ENCODE measurements at regions not wholly inside any gene's neighbourhood (a gene's known extent, or its start where the extent isn't known, plus 50 kb on each side); places are given as distances from the start of the nearest gene placed in this dataset.

GRCh38 chr16:74049027-74049426 lies 247.6 kb upstream of the PSMD7 start:
- TF ChIP-seq CTCF (conservative IDR thresholded peaks at IDR 0.05; ENCODE audit: low read depth in 2 of 2) (no peak), POLR2AphosphoS5 (IDR thresholded peaks at IDR 0.05; ENCODE audit: low read depth) (no peak), CREB1 (CRISPR knock-in tag; IDR thresholded peaks at IDR 0.05; ENCODE audit: low read depth) (no peak), EZH2 (IDR thresholded peaks at IDR 0.05; ENCODE audit: low read depth, unreplicated experiment) (no peak), EZH2phosphoT487 (IDR thresholded peaks at IDR 0.05; ENCODE audit: unreplicated experiment) (no peak), ZNF462 (CRISPR knock-in tag; IDR thresholded peaks at IDR 0.05) (no peak)
- TF ChIP-seq, protein P1, sequence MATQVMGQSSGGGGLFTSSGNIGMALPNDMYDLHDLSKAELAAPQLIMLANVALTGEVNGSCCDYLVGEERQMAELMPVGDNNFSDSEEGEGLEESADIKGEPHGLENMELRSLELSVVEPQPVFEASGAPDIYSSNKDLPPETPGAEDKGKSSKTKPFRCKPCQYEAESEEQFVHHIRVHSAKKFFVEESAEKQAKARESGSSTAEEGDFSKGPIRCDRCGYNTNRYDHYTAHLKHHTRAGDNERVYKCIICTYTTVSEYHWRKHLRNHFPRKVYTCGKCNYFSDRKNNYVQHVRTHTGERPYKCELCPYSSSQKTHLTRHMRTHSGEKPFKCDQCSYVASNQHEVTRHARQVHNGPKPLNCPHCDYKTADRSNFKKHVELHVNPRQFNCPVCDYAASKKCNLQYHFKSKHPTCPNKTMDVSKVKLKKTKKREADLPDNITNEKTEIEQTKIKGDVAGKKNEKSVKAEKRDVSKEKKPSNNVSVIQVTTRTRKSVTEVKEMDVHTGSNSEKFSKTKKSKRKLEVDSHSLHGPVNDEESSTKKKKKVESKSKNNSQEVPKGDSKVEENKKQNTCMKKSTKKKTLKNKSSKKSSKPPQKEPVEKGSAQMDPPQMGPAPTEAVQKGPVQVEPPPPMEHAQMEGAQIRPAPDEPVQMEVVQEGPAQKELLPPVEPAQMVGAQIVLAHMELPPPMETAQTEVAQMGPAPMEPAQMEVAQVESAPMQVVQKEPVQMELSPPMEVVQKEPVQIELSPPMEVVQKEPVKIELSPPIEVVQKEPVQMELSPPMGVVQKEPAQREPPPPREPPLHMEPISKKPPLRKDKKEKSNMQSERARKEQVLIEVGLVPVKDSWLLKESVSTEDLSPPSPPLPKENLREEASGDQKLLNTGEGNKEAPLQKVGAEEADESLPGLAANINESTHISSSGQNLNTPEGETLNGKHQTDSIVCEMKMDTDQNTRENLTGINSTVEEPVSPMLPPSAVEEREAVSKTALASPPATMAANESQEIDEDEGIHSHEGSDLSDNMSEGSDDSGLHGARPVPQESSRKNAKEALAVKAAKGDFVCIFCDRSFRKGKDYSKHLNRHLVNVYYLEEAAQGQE (IDR thresholded peaks at IDR 0.05; ENCODE audit: unreplicated experiment): no peak
